Kidney (tissue), 13 donors: ENCODE measurements at regions not wholly inside any gene's neighbourhood (a gene's known extent, or its start where the extent isn't known, plus 50 kb on each side); places are given as distances from the start of the nearest gene placed in this dataset.
A peak's percentile ranks its signal among the peaks of the same experiment; 100 is the strongest.

Source experiments
- DNase-seq, 5 donors: peaks; one replicate each; pipeline ENCODE4 v3.0.0-alpha.2; 2013 to 2020
- FAIRE-seq: peaks from 2 replicates; lab custom pipeline; 2012; peaks lifted over from hg19 to GRCh38; lab: Jason Lieb, UNC
- H3K27ac ChIP-seq, 2 donors: one replicate each; pipeline ENCODE4 v1.7.0; 2013; ENCODE audit warnings: low read depth in 2 of 2, low read length in 2 of 2, inconsistent platforms in 1 of 2
- H3K27me3 ChIP-seq: one replicate; pipeline ENCODE4 v1.7.1; 2013; ENCODE audit warnings: low read length, inconsistent platforms; ENCODE audit not compliant: control insufficient read depth, insufficient read depth
- H3K36me3 ChIP-seq, 3 donors: one replicate each; pipeline versions ENCODE4 v1.7.0 to v1.7.1; 2013; ENCODE audit warnings: low read length in 3 of 3, control low read depth in 1 of 3, inconsistent platforms in 1 of 3; ENCODE audit not compliant: insufficient read depth in 3 of 3, control insufficient read depth in 2 of 3
- H3K4me1 ChIP-seq, 3 donors: one replicate each; pipeline versions ENCODE4 v1.7.0 to v1.7.1; 2013; ENCODE audit warnings: low read length in 3 of 3, inconsistent platforms in 1 of 3, low read depth in 1 of 3; ENCODE audit not compliant: control insufficient read depth in 2 of 3, insufficient read depth in 2 of 3
- H3K4me3 ChIP-seq, 3 donors: one replicate each; pipeline versions ENCODE4 v1.7.0 to v1.8.1; 2013; ENCODE audit warnings: low read length in 3 of 3, control low read depth in 1 of 3, inconsistent platforms in 1 of 3
- H3K9ac ChIP-seq, 3 donors: one replicate each; pipeline versions ENCODE4 v1.7.0 to v1.7.1; 2013; ENCODE audit warnings: low read length in 3 of 3, control low read depth in 1 of 3, inconsistent platforms in 1 of 3
- H3K9me3 ChIP-seq, 3 donors: one replicate each; pipeline versions ENCODE4 v1.7.0 to v1.7.1; 2013; ENCODE audit warnings: low read length in 3 of 3, control low read depth in 1 of 3, inconsistent platforms in 1 of 3; ENCODE audit not compliant: control insufficient read depth in 2 of 3, insufficient read depth in 1 of 3
- CTCF ChIP-seq: IDR thresholded peaks from 3 replicates; pipeline ENCODE4 v1.5.1; 2012; ENCODE audit warnings: mild to moderate bottlenecking, moderate library complexity, borderline replicate concordance; ENCODE audit not compliant: insufficient read depth; ENCODE audit errors: extremely low read depth
- intact Hi-C: fragments of 100-400 bp; cut with DNase I; formaldehyde crosslinking; loops from one replicate; pipeline ENCODE4 v1.11.1; 2022
- donor health status: control.
- donor health status: control.
- donor health status: control.
- donor health status: control.
- donor health status: control.
- donor health status: DM: yes; HTN: yes; CAD: no.
- donor health status: Normal renal cell carcinoma (clear cell type).

- Histone ChIP-seq H3K27ac (no peak overlapping the region), H3K4me1 (no peaks in the 10 kb centered on the region), H3K36me3 (no peaks in the 10 kb centered on the region), H3K9me3 (no peaks in the 10 kb centered on the region), H3K27me3 (no peaks in the 10 kb centered on the region), H3K4me3 (no peak overlapping the region), H3K9ac (no peak overlapping the region)
- FAIRE-seq (no peak), DNase-seq (no peak)
- no peak for TF ChIP-seq CTCF
- intact Hi-C loops: no loop called here
These were observed 399.9 kb downstream of the RAB28 start for GRCh38 chr4:13084210-13084609.

GRCh38 chr4:13081830-13082229 is 402.3 kb downstream of the RAB28 start:
- no peak overlapping the region for H3K27ac ChIP-seq
- no peak for FAIRE-seq
- no peak for TF ChIP-seq CTCF
- DNase-seq: no peak
- intact Hi-C loops: no loop called here
- H3K9me3 ChIP-seq: no peaks in the 10 kb centered on the region
- H3K9ac ChIP-seq: no peak overlapping the region
- no peaks in the 10 kb centered on the region for H3K4me1 ChIP-seq
- no peaks in the 10 kb centered on the region for H3K36me3 ChIP-seq
- H3K4me3 ChIP-seq: no peak overlapping the region
- H3K27me3 ChIP-seq: no peaks in the 10 kb centered on the region

- Histone ChIP-seq H3K4me3 (no peak overlapping the region), H3K27ac (no peak overlapping the region), H3K9ac (no peak overlapping the region), H3K36me3 (no peaks in the 10 kb centered on the region), H3K9me3 (no peaks in the 10 kb centered on the region), H3K4me1 (no peaks in the 10 kb centered on the region), H3K27me3 (no peaks in the 10 kb centered on the region)
- TF ChIP-seq CTCF: no peak
- FAIRE-seq (no peak), DNase-seq (no peak)
- intact Hi-C loops: no loop called here
These were observed 417.1 kb downstream of the RAB28 start for GRCh38 chr4:13067077-13067476.

GRCh38 chr4:13059019-13059418 is 425.1 kb downstream of the RAB28 start:
- Histone ChIP-seq H3K9ac (no peak overlapping the region), H3K4me3 (no peak overlapping the region), H3K9me3 (no peaks in the 10 kb centered on the region), H3K27me3 (no peaks in the 10 kb centered on the region), H3K27ac (no peak overlapping the region), H3K36me3 (no peaks in the 10 kb centered on the region), H3K4me1 (no peaks in the 10 kb centered on the region)
- DNase-seq: peak in 1 of 5 donors; percentile 5
- intact Hi-C loops: no loop called here
- FAIRE-seq: no peak
- no peak for TF ChIP-seq CTCF
